T follicular helper cell (primary cell): ENCODE measurements at regions not wholly inside any gene's neighbourhood (a gene's known extent, or its start where the extent isn't known, plus 50 kb on each side); places are given as distances from the start of the nearest gene placed in this dataset.
"Not testable (repeated sequence)": the region's sequence is repeated elsewhere in the genome, so short reads cannot be mapped to it uniquely, and the experiment has no call there.

Experiments
- DNase-seq: peaks from one replicate; pipeline ENCODE4 v3.0.0-alpha.2; 2020; ENCODE audit warnings: low read depth

DNA sequence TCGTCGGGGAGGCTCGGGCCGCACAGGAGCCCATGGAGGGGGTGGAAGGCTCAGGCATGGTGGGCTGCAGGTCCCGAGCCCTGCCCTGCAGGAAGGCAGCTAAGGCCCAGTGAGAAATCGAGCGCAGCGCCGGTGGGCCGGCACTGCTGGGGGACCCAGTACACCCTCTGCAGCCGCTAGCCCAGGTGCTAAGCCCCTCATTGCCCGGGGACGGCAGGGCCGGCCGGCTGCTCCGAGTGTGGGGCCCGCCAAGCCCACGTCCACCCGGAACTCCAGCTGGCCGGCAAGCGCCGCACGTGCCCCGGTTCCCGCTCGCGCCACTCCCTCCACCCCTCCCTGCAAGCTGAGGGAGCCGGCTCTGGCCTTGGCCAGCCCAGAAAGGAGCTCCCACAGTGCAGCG lies 395.6 kb upstream of the MGMT start:
- DNase-seq, result not testable (repeated sequence)

GRCh38 chr10:129074939-129075338 lies 392.1 kb upstream of the MGMT start:
- DNase-seq, result no peak

DNA sequence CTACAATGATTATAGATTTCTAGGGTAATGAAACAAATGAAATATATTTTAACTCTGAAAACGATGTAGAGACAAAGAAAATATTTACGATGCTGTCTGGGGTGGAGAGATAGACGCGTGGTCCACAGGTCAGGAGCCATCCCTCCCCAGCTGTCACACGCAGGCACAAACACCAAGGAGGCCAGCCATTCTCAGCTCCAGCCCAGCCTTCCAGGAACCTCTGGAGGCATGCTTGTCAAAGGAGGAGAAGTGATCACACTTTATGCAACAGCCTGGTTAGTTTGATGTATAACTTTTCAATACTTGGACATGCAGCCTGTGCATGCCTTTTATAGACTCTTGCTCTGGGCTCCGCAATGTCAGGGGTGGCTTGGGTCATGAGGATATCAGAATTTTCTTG lies 391.5 kb upstream of the MGMT start:
- DNase-seq, result no peak

- no peak for DNase-seq
Measured at GRCh38 chr10:129075927-129076326, 391.1 kb upstream of the MGMT start.

- no peak for DNase-seq
Measured at GRCh38 chr10:129078346-129078745, 388.7 kb upstream of the MGMT start.

DNA sequence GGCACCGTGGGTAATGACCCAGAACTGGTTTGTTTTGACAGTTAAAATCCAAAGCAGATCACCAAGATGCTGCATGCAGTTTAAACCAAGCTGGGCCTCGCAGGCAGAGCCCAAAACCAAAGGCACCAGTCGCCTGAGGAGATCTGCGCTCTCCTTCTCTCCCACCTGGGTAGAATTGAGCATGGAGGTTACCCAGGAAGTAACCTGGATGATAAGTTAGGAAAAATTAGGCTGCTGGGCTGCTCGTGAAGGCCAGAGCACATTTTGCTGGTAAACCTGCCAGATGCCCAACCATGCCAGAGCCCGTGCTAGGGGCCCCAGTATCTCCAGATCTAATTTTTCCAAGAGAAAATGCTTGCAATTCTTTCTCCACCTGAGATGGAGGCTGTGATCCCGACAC lies 388.3 kb upstream of the MGMT start:
- no peak for DNase-seq

- no peak for DNase-seq
Measured at GRCh38 chr10:129079705-129080104, 387.3 kb upstream of the MGMT start.

GRCh38 chr10:129085811-129086210 lies 381.2 kb upstream of the MGMT start:
- DNase-seq, result no peak

GRCh38 chr10:129089341-129089740 lies 377.7 kb upstream of the MGMT start:
- no peak for DNase-seq

DNA sequence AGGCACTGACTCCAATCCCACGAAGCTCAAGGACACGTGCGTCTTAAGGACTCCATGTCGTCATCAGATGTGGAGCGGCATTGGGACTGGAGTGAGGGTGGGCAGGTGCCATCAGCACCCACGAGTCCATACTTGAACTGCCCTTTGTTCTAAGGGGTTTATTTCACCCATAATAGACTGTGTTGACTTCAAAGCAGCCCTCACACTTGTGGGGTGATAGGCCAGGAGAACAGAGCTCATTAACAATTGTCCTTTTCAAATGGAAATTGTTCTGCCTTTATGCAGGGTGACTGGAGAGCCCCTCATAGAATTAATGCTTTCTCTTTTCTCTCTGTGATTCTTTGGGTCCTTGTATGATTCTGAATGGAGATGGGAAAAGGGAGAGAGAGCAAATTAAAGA lies 376.9 kb upstream of the MGMT start:
- DNase-seq, result no peak

GRCh38 chr10:129090618-129091366 lies 376.2 kb upstream of the MGMT start:
- no peak for DNase-seq

GRCh38 chr10:129093641-129094040 lies 373.4 kb upstream of the MGMT start:
- no peak for DNase-seq

GRCh38 chr10:129094233-129094632 lies 372.8 kb upstream of the MGMT start:
- no peak for DNase-seq

DNA sequence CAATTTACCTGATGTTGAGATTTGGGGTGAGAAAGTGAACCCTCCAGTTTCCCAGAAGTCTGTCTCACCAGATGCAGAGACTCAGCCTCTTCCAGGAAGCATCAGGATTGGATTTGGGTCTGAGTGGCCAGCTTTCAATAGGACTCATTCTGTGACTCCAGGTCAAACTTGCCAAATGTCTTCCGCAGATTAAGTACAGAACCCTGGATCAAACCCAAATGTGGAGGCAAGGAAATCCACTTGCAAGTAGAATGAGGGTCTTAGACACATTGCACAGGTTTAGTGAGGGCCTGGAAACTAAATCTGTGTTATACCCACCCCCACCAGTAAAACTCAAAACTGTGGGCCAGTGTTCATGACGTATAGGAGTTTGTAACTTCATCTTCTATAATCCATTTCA lies 372.2 kb upstream of the MGMT start:
- DNase-seq, result no peak

DNA sequence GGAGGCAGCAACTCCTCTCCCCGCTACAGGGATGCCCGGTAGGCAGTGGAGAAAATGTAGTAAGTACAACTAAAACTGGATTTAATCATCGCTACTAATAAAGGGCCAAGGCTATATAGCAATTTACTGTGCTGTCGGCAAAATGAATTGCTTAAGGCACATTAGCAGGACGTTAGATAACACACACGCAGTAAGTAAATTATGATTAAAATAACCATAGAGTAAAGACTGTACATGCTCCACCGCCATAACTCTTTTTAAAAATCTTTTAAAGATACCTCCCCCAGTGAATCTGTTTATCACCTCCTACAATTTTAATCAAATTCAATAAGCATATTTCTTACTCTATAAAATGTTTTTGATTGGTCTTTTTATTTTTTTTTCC lies 371.4 kb upstream of the MGMT start:
- no peak for DNase-seq

GRCh38 chr10:129096065-129096984 lies 370.7 kb upstream of the MGMT start:
- DNase-seq, result no peak

GRCh38 chr10:129097776-129098330 lies 369.2 kb upstream of the MGMT start:
- no peak for DNase-seq

GRCh38 chr10:129098517-129098916 lies 368.5 kb upstream of the MGMT start:
- no peak for DNase-seq

DNA sequence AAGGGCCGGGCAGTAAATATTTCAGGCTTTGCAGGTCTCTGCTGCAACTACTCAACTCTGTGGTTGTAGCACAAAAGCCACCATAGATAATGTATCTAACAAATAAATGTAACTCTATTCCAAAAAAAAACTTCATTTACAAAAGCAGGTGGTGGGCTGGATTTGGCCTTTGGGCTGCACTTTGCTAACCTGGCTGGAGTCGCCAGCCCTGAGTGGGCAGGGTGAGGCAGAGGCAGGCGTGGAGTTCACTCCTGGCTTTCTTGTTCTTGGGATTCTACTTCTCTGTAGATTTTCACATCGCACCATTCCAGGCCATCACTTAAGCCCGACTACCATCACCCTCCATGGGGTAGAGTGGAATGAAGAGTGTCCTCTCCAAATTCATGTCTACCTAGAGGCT lies 367.6 kb upstream of the MGMT start:
- DNase-seq, result no peak

GRCh38 chr10:129099992-129100391 lies 367.0 kb upstream of the MGMT start:
- no peak for DNase-seq

DNA sequence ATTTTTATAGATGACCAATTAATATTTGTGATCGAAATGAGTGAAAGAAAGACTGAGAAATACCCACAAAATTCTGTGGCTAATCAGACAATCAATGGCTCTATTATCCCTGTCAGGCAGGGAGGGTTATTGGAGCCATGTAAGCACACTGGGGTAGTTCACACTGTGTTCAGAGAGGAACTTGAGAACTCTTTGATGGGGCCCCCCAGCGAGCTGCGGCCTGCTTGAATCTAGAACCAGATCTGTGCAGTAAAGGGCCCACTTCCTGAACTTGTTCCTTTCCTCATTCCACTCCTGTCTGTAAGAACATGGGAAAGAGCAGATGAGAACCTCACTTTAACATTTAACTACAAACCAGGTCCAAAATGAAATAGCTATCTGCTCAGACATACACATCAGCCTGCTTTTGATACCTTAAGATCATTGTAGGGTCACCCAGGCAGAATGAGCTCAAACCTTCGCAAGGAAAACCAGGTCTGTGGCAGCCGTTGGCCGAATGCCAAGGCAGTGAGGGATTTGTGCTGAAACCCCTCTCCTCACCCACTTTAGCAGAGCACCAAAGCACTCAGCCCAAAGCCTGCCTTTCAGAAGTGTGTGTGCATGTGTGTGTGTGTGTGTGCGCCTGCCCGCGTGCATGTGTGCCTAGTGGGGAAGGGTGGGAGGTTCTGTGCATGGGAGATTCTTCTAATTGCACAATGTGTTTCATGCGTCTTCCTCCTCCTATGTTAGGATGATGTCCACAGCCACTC lies 365.6 kb upstream of the MGMT start:
- no peak for DNase-seq
